Activated T-cell treated with anti-CD3 and anti-CD28 coated beads for 24 hours (primary cell): ENCODE measurements at regions not wholly inside any gene's neighbourhood (a gene's known extent, or its start where the extent isn't known, plus 50 kb on each side); places are given as distances from the start of the nearest gene placed in this dataset.
"Not testable (repeated sequence)": the region's sequence is repeated elsewhere in the genome, so short reads cannot be mapped to it uniquely, and the experiment has no call there.

ENCODE experiments used
- DNase-seq: peaks from one replicate; pipeline ENCODE4 v3.0.0-alpha.2; 2020; ENCODE audit warnings: low read depth

DNA sequence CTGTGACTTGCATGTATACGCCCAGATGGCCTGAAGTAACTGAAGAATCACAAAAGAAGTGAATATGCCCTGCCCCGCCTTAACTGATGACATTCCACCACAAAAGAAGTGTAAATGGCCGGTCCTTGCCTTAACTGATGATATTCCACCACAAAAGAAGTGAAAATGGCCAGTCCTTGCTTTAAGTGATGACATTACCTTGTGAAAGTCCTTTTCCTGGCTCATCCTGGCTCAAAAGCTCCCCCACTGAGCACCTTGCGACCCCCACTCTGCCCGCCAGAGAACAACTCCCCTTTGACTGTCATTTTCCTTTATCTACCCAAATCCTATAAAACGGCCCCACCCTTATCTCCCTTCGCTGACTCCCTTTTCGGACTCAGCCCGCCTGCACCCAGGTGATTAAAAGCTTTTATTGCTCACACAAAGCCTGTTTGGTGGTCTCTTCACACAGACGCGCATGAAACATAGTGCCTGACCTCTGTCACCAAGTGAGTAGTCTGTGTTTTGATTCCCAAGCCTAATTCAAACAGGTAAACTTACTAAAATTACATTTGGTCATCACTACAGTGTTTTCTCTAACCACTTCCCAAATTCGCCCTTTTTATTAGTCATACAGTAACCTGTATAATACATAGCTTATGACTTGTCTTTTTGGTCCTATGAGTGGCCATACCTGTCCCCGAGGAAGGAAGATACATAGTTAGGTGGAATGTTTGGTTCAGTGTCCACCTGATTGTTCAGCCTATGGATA lies 140.7 kb upstream of the PROK2 start:
- not testable (repeated sequence) for DNase-seq

DNA sequence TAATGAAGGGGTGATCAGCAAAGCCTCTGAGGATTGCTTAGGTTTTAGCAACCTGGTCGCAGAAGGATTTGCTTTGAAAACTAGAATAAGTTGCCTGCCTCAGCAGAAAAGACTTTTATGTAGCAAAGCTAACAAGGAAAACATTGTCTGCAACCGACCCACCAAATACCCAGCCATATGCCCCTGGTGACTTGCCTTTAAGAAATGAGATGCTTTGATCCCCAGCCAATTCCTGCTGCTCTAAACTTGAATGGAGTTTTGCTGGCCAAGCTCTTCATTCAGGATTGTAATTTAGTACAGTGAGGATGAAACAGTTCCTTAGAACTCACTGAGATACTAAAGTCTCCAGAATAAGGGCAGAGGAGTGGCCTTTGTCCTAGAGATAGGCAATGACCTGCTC lies 139.8 kb upstream of the PROK2 start:
- no peak for DNase-seq

DNA sequence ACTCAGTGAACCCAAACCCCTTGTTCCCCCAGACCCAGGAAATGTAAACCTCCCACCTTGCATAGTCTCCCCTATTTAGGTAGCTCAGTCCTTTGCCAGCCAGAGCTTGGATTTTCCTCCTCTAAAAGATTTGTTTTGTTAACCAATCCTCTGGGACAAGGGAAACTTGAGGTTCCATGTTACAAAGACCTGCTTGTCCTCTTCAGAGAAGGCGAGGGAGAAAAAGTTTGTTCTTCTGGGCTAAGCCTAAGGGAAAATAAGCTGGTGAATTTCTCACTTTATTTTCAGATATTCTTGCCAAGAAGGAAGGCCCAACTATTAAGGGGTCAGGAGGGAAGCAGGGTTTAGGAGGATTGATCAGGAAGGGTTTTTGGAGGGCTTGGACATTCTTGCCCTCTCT lies 136.1 kb upstream of the PROK2 start:
- no peak for DNase-seq

DNA sequence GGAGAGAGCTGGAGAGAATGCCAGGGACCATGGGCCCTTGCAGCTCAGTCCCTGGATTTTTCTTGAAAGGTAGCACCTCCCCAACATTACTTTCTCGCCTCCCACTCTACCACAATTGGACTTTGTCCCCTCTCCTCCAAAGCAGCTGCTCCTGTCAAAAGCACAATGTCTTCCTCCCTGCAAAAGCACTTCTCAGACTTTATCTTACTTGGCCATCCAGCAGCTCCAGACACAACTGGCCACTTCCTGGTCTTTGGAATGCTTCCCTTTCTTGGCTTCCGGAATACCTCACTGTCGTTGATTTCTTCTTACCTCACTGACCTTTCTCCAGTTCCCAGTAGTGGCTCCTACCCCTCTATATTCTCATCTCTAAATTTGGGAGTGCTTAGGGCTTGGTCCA lies 134.6 kb upstream of the PROK2 start:
- no peak for DNase-seq

DNA sequence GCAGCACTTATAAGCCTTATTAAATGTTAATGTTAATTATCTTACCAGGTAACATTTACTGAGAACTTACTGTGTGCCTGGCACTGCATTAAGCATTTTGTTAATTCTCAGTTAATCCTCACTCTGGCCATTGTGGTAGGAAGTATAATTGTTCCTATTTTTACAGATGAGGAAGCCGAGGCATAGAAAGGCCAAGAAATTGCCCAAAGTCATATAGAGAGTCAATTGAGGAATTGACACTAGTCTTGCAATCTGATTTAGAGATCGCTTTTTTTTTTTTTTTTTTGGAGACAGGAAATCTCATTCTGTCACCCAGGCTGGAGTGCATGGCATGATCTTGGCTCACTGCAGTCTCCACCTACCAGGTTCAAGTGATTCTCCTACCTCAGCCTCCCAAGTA lies 132.6 kb upstream of the PROK2 start:
- DNase-seq: no peak

DNA sequence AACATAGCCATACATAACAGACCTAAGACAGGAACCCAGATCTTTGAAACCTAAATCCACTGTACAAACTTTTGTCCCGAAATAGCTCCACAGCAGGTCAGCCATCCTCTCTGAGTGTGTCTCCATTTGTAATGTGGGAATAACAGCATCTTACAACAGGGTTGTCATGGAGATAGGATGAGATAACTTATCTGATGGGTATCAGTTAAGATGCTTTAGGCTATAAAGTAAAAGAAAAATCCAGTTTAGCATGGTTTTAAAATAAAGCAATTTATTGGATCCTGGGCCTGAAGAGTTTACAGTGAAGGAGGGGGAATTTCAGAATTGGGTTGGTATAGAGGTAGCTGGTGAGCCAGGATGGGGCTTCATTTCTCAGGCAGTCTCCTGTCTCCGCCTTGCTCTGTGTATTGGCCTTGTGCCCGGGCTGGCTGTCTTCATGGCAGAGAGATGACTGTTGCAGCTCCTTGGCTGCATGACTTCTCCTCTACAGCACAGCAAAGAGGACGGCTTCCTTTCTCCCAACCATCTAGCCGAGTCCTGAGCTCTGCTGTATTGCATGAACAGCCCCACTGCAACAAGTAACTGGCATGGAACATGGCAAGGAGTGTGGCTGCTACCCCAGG lies 131.9 kb upstream of the PROK2 start:
- DNase-seq: no peak

DNA sequence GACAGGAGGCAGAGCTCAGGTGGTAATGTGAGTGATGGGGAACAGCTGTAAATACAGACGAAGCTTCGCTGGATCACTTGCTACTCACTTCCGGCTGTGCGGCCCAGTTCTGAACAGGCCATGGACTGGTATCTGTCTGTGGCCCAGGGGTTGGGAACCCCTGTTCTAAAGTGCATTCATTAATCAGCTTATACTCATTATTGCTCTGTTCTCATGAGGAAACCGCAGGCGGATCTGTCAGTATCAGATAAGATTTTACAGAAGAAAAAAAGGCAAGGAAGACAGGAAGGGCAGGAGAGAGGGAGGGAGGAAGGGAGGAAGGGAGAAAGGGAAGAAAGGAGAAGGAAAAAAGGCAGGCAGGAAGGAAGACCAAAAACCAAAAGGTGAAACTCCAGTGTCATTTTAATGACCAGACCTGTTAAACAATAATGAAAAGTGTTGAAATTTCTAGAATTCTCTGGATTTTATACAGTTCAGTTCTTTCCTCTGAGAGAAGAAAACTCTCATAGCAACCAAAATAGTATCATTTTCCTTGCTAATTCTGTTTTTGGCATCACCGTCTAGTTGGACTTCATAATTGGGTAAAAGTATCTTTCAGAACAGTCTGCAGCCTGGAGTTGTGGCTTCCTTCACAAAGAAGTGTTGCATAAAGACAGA lies 128.0 kb upstream of the PROK2 start:
- no peak for DNase-seq

DNA sequence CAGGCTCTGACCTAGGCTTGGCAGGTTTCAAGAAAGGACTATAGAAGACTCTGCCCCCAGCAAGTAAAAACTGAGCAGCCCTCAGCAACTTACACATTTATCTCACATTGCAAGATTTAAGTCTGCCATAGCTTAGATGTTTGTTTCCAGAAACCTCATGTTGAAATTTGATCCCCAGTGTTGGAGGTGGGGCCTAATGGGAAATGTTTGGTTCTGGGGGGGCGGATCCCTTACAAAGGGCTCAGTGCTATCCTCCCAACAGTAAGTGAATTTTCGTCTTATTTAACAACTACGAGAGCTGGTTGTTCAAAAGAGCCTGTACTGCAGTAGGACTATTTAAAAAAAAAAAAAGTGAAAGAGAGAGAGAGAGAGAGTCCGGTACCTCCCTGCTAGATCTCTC lies 125.2 kb upstream of the PROK2 start:
- DNase-seq: no peak

DNA sequence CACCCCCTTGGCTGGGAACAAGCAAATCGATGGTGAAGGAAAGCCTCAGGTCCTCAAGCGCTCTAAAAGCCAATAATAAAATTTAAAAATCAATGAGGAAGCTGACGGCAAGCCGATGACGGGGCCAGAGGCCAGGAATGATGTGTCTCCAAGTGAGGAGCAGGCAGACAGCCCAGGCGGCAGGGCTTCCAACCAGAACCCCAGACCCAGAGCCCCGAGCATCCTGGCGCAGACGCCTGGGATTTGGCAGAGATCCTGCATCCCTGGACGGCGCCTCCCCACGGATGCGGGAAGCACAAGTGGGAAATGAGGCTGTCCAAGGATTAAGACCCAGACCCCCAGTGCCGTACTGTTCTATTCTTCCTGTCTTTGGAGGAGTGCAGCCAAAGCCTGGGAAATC lies 123.0 kb upstream of the PROK2 start:
- no peak for DNase-seq

DNA sequence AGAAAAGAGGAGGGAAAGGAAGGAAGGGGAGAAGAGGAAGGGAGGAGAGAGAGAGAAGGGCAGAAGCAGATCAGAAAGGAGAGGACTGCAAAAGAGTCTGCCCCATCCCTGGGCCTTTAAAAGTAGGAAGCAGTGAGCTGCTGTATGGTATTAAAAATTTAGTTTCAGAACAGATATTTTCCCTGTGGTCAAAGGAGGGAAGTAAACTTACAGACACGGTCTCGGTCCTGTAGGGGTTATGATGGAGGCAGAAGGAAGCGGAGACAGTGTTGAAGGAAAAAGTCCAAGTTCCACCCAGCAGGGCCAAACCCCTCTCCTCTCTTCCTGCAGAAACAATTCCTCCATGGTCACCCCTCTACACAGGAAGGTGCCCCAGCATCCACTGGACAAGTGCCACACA lies 122.0 kb upstream of the PROK2 start:
- DNase-seq: no peak

DNA sequence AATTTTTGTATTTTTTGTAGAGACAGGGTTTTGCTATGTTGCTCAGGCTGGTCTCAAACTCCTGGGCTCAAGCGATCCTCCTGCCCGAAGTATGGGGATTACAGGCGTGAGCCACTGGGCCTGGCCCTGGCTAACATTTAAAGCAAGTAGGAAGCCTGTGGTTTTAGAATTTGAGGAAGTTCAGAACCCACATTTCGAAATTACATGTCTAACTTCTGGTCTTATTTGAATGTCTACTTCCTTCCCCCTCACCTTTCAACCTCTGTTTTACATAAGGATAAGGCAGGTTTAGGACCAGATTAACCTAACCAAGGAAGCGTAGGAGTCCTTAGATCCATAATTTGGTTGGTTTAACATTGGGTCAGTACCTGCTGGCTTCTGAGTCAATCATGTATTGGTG lies 120.5 kb upstream of the PROK2 start:
- no peak for DNase-seq

DNA sequence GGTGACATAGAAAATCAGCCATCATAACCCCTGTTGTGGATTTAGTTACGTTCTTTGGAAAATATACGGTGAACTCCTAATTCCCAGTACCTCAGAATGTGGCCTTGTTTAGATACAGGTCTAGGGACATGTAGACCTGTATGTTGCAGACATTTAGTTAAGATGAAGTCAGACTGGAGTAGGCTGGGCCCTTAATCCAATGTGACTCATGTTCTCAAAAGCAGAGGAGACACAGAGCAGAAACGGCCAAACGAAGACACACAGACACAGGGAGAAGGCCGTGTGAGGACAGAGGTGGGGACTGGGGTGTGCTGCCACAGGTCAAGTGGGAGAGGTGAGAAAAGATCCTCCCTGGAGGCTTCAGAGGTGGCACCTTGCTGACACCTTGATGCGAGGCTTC lies 119.0 kb upstream of the PROK2 start:
- no peak for DNase-seq

DNA sequence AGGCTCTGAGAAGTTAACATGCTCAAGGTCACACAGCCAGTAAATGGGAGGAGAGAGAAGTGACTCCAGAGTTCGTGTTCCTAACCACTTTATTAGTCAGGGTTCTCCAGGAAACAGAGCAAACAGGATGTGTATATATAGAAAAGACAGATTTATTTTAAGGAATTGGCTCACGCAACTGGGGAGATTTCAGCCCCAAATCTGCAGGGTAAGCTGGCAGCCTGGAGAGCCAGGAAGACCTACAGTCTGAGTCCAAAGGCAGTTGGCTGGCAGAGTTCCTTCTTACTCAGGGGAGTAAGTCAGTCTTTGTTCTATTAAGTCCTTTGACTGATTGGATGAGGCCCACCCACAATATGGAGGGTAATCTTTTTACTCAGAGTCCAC lies 118.2 kb upstream of the PROK2 start:
- no peak for DNase-seq

DNA sequence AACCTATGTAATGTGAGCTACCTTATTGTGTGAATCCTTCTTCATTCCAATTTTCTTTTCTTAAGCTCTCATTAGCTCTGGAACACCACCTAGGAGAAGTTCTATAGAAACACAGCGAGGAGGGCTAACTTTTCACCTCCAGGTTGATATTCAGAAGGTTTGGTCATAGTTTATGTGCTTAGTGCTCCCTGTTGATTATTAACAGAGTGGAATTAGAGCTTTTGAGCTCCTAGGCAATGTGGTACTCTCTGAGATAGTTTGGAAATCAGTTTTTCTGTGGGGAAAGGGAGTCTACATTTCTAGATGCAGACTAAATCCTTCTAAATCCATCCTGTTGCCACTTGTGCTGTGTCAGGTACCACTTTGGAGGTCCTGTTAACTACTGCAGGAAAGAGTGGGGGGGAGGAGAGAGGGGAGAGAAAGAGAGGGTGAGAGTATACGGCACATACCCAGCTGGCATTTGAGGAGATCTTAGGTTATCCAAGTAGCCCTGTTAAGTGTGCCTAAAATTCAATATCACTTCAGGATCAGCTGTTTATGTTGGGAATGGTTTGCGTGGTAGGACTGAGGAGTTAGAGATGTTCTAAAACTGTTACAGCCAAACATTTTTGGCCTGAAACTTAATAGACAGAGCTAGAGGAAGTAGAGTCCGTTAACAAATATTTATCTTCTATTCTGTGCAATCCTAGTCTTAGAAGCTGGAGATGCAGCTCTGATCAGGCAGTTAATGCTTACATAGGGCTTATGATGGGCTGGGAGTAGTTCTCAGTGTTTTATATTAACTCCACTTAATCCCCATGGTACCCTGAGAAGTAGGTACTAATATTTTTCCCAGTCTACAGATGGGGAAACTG lies 117.5 kb upstream of the PROK2 start:
- no peak for DNase-seq

DNA sequence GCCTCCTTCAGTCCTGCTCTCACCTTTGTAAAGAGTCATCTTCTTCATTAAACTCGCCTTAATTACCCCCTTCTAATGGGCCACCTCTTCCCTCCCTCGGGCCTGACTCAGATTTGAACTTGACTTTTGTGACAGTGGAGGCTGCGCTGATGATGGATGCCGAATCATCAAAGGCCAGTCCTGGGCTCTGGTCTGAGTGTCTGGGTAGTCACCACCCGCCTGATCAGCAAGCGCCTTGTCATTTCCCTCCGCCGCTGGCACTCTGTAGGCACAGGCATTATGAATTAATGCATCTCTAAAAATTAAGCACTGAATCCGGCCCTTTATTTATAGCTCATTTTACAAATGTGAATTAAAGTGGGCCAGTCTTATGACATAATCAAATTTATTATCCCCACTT lies 116.7 kb upstream of the PROK2 start:
- DNase-seq: no peak

DNA sequence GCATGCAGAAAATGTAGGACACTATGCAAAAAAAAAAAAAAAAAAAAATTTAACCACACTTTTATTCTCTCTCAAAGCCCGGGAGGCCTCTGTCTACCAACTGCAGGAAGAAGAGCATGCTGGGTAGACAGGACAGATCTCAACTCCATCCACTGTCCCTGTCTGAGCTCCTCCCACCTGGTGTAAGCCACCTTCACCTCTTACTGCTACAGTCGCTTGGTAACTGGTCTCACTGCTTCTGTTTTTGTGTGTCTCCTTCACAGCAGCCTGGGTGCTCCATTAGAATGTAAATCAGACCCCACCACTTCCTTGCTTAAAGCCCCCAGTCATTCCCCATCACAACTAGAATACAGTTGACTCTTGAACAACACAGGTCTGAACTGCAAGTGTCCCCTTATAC lies 115.1 kb upstream of the PROK2 start:
- no peak for DNase-seq

DNA sequence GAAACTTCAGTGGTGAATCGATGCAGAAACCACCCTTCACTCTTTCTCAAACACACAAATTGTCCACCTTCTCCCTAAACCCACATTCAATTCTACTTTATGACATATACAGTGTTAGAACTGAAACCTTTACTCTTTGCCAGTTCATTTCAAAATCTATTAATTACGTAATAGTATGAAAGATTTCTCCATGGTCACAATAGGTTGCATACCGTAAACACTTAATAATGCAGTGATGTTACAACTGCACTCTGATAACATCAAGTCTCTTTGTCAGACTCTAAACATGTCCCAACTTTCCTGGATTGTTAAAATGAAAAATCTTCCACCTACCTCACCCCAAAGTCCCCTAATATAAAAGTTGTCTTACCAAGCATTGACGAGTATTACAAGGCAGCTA lies 111.8 kb upstream of the PROK2 start:
- no peak for DNase-seq

DNA sequence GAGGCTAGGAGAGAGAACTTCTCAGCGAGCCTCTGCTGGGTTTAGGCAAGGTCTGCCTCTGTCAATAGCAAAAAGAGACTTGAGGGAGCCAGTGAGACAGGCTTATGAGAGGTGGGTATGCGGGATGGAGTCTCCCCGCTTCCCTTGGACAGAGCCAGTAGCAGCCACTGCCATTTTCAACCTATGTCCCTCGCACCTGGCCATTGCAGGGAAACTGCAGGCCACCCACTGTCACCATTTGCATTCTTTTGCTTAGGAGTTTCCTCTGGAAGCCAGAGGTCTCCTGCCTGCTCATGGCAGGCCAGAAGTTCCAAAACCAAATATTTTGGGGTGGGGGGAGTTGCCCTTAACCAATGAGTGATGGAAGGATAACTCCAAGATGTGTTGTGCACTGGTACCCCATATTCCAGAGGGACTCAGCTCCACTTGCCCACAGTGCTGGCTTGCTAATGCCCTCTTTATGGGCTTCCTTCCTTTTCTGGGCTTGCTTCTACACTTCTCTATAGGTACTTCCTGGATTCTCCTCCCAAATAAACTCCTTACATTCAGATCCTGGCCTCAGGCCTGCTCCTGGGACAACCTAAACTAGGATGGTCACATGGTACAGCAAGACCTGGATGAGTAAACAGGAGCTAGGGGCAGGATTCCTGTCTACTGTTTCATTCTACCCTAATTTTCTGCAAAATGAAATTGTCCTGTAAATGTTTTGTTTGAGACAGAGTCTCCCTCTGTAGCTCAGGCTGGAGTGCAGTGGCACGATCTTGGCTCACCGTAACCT lies 108.9 kb upstream of the PROK2 start:
- no peak for DNase-seq

DNA sequence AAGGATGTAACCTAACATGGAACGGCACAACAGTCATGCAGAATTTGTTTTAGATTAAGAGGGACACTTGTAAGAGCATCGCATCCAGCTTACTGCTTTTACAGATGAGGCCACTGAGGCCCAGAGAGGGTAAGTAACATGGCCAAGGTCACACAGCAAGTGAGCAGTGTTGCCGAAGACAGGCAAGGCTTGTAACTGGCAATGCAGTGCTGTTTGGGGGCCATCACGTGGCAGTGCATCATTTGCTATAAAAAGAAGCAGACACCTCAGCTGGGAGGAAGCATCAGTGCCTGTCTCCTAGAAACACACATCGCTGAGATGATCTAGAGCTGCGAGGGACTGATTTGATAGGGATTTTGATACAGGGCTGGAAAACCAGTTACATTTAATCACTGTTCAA lies 108.2 kb upstream of the PROK2 start:
- DNase-seq: no peak

DNA sequence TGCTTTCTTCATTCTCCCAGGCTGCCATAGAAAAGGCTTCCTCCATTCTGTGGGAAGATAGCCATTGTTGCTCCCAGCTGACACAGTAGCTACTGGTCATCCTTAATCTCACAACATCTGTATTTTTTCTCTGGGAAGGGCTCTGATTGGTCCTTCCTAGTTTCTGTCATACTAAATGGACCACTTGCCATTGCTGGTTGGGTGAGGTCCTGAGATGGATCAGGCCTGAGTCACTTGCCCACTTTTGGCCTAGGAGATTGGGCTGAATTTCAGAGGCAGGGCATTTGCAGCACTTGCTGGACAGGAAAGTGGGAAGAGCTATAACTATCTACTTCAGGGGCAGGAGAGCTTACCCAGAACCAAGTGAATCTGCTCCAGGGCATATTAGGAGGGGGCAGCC lies 106.5 kb upstream of the PROK2 start:
- no peak for DNase-seq

DNA sequence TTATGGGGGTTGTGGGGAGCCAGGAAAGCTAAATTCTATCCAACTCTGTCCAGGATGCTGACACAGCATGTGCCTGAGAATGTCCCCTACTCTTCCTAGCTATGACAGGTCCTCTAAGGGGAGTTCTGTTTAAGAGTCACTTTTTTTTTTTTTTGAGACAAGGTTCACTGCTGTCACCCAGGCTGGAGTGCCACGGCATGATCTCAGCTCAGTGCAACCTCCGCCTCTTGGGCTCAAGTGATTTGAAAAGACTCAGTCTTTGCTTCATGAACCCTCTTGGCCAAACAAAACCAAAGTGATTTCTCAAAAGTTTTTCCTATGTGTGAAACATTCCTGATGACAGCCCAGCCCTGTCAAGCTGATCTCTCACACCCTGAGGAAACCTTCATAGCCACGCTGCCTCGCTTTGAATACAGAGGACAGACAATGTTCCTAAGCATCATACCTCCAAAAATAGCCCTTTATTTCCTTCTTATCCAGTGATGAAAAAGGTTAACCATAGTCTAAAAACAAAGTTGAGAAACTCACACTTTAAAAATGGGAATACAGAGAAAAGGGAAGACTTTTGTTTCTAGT lies 105.5 kb upstream of the PROK2 start:
- DNase-seq: no peak

DNA sequence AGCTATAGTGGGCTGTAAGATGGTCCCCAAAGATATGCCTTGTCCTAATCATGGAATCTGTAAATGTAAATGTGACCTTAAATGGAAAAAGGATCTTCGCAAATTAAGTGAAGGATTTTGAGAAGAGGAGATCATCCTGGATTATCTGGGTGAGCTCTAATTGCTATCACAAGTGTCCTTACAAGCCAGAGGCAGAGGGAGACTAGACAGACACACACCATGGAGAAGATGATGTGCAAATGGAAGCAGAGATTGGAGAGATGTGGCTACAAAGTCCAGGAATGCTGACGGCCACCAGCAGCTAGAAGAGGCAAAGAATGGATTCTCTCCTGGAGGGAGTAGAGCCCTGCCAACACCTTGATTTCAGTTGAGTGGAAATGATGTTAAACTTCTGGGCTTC lies 102.3 kb upstream of the PROK2 start:
- DNase-seq: no peak
